Body of pancreas (tissue), 4 donors: ENCODE measurements at regions not wholly inside any gene's neighbourhood (a gene's known extent, or its start where the extent isn't known, plus 50 kb on each side); places are given as distances from the start of the nearest gene placed in this dataset.

Source experiments
- ATAC-seq: fragments of 150-250 bp; one replicate; pipeline ENCODE4 v1.9.1; 2016
- DNase-seq, 4 donors: peaks; one replicate each; pipeline ENCODE4 v3.0.0-alpha.2; 2019
- H3K27ac ChIP-seq, 4 donors: fragments of 200-600 bp; sonication (generic); 1 replicate in 3 of 4; 2 replicates in 1 of 4; pipeline versions ENCODE4 v1.5.1 to v1.6.1; 2016 to 2019; ENCODE audit warnings: mild to moderate bottlenecking in 1 of 4, mixed read lengths in 1 of 4, moderate library complexity in 1 of 4
- H3K27me3 ChIP-seq, 2 donors: fragments of 200-600 bp; sonication (generic); one replicate each; pipeline ENCODE4 v1.6.0; 2016; ENCODE audit warnings: mild to moderate bottlenecking in 1 of 2
- H3K36me3 ChIP-seq, 2 donors: fragments of 200-600 bp; sonication (generic); replicated peaks in 1 of 2; 2 replicates each; pipeline ENCODE4 v1.5.1; 2016; ENCODE audit warnings: low read depth in 2 of 2; ENCODE audit not compliant: insufficient read depth in 1 of 2
- H3K4me1 ChIP-seq: fragments of 200-600 bp; sonication (generic); one replicate; pipeline ENCODE4 v1.6.0; 2016
- H3K4me3 ChIP-seq, 2 donors: fragments of 200-600 bp; sonication (generic); 1 replicate in 1 of 2; 2 replicates in 1 of 2; pipeline ENCODE4 v1.5.1; 2016 to 2019
- H3K9me3 ChIP-seq, 3 donors: fragments of 200-600 bp; sonication (generic); 1 replicate in 2 of 3; 2 replicates in 1 of 3; pipeline ENCODE4 v1.5.1; 2016
- POLR2A ChIP-seq, 3 donors: fragments of 450-650 bp; IDR thresholded peaks; one replicate each; pipeline ENCODE4 v1.6.1; 2016; ENCODE audit warnings: antibody characterized with exemption in 3 of 3, mild to moderate bottlenecking in 2 of 3
- WGBS, 2 donors: methylation state at CpG; one replicate each; pipeline ENCODE4 v1.1.5; 2017; 5-methylcytosine and 5-hydroxymethylcytosine counted together
- intact Hi-C: fragments of 100-400 bp; cut with DNase I; formaldehyde crosslinking; loops from one replicate; pipeline ENCODE4 v1.15.1; 2023
- TF ChIP-seq, protein P1 (sequence below), 7 experiments: fragments of 450-650 bp in 4 of 7; fragments of 200-600 bp in 3 of 7; sonication (generic) in 3 of 7; IDR thresholded peaks; one replicate each; pipeline ENCODE4 v1.5.1; 2016 to 2019; ENCODE audit warnings: antibody characterized with exemption in 7 of 7

DNA sequence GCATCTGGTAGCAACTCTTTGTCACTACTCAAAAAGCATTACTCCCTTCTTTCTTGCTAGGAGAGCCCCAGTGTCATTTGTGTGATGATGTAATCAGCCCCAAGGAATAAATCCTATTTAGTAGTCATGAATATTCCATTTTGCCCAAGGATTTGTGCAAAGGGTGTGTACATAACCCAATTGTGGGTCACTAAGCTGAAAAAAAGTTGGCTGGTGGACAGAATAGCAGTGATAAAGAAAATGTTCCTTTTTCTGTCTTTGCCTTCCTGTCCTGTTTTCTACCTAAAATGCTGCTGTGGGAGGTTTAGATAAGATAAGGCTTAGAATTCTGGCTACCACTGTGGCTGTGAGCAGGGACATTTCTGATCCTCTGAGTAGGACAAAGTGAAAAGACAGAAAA is 223.1 kb upstream of the ITGA1 start:
- intact Hi-C loops: no loop called here
- DNase-seq (no peak), ATAC-seq (no peak)
- no peaks in the 10 kb centered on the region for H3K9me3 ChIP-seq
- H3K4me1 ChIP-seq: no peaks in the 10 kb centered on the region
- no peak overlapping the region for H3K27ac ChIP-seq
- H3K36me3 ChIP-seq: no peaks in the 10 kb centered on the region
- TF ChIP-seq, protein P1, sequence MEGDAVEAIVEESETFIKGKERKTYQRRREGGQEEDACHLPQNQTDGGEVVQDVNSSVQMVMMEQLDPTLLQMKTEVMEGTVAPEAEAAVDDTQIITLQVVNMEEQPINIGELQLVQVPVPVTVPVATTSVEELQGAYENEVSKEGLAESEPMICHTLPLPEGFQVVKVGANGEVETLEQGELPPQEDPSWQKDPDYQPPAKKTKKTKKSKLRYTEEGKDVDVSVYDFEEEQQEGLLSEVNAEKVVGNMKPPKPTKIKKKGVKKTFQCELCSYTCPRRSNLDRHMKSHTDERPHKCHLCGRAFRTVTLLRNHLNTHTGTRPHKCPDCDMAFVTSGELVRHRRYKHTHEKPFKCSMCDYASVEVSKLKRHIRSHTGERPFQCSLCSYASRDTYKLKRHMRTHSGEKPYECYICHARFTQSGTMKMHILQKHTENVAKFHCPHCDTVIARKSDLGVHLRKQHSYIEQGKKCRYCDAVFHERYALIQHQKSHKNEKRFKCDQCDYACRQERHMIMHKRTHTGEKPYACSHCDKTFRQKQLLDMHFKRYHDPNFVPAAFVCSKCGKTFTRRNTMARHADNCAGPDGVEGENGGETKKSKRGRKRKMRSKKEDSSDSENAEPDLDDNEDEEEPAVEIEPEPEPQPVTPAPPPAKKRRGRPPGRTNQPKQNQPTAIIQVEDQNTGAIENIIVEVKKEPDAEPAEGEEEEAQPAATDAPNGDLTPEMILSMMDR (IDR thresholded peaks at IDR 0.05): no peak
- TF ChIP-seq POLR2A (IDR thresholded peaks at IDR 0.05): no peak
- no peaks in the 10 kb centered on the region for H3K27me3 ChIP-seq
- H3K4me3 ChIP-seq: no peak overlapping the region

DNA sequence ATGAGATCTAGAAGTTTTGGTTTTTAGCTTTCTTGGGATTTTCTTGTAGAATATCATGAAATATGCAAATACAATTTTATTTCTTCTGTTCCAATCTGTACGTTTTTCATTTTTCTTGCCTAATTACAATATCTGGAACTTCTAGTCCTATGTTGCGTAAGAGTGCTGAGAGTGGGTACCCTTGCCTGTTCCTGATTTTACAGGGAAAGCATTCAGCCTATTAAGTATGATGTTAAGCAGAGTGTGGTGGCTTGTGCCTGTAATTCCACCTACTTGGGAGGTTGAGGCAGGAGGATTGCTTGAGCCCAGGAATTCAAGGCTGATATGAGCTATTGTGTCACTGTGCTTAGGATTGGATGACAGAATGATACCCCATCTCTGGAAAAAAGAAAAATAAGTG is 210.2 kb upstream of the ITGA1 start:
- Histone ChIP-seq H3K27ac (no peak overlapping the region), H3K4me1 (no peaks in the 10 kb centered on the region), H3K36me3 (no peaks in the 10 kb centered on the region), H3K9me3 (no peaks in the 10 kb centered on the region), H3K27me3 (no peaks in the 10 kb centered on the region), H3K4me3 (no peak overlapping the region)
- intact Hi-C loops: no loop called here
- DNase-seq (no peak), ATAC-seq (no peak)
- no peak for TF ChIP-seq POLR2A (IDR thresholded peaks at IDR 0.05)
- TF ChIP-seq, protein P1 (IDR thresholded peaks at IDR 0.05): no peak
- WGBS, 2 donors: 62 to 77% methylated on average over 2 of the region's 2 CpGs

GRCh38 chr5:52579391-52579790 is 208.3 kb upstream of the ITGA1 start:
- 5% methylated on average over 3 of the region's 3 CpGs for WGBS, 2 donors
- intact Hi-C loops: no loop called here

DNA sequence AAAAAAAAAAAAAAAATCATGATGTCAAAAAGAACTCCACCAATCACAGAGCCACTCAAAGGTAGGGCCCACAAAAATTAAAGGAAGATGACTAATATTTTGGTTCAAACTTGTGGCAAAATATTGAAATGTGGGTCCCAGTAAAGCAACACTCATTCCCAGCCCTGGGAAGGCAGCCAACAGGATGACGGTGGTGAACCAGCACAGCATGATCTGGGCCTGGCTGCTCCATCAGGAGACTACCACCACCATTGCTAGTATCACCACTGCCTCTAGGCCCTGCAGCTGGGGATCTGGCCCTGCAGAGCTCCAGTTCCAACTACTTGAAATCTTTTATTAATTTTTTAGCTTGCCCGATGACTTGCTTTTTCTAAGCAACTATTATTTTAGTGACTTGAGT is 206.8 kb upstream of the ITGA1 start:
- Histone ChIP-seq H3K36me3 (no peaks in the 10 kb centered on the region), H3K4me1 (no peaks in the 10 kb centered on the region), H3K9me3 (no peaks in the 10 kb centered on the region), H3K4me3 (no peak overlapping the region), H3K27me3 (no peaks in the 10 kb centered on the region), H3K27ac (no peak overlapping the region)
- DNase-seq (no peak), ATAC-seq (no peak)
- TF ChIP-seq, protein P1 (IDR thresholded peaks at IDR 0.05): no peak
- TF ChIP-seq POLR2A (IDR thresholded peaks at IDR 0.05): no peak
- WGBS, 2 donors: 67 to 88% methylated on average over 2 of the region's 2 CpGs
- intact Hi-C loops: no loop called here

More at GRCh38 chr5:52579391-52579790, 208.3 kb upstream of the ITGA1 start:
- no peaks in the 10 kb centered on the region for H3K27me3 ChIP-seq
- no peaks in the 10 kb centered on the region for H3K36me3 ChIP-seq
- DNase-seq (no peak), ATAC-seq (no peak)
- H3K4me1 ChIP-seq: no peaks in the 10 kb centered on the region
- H3K27ac ChIP-seq: no peak overlapping the region
- no peaks in the 10 kb centered on the region for H3K9me3 ChIP-seq
- TF ChIP-seq POLR2A (IDR thresholded peaks at IDR 0.05): no peak
- TF ChIP-seq, protein P1 (IDR thresholded peaks at IDR 0.05): no peak
- no peak overlapping the region for H3K4me3 ChIP-seq

GRCh38 chr5:52582313-52582712 is 205.4 kb upstream of the ITGA1 start:
- WGBS, 2 donors: 64 to 75% methylated on average over 3 of the region's 3 CpGs
- ATAC-seq (no peak), DNase-seq (no peak)
- Histone ChIP-seq H3K4me3 (no peak overlapping the region), H3K36me3 (no peaks in the 10 kb centered on the region), H3K4me1 (no peaks in the 10 kb centered on the region), H3K27ac (no peak overlapping the region), H3K27me3 (no peaks in the 10 kb centered on the region), H3K9me3 (no peaks in the 10 kb centered on the region)
- intact Hi-C loops: no loop called here
- TF ChIP-seq POLR2A (IDR thresholded peaks at IDR 0.05): no peak
- TF ChIP-seq, protein P1 (IDR thresholded peaks at IDR 0.05): no peak
